AG04450 (cell line): ENCODE measurements at regions not wholly inside any gene's neighbourhood (a gene's known extent, or its start where the extent isn't known, plus 50 kb on each side); places are given as distances from the start of the nearest gene placed in this dataset.
A peak's percentile ranks its signal among the peaks of the same experiment; 100 is the strongest.

Source experiments
- CTCF ChIA-PET: fragments of 300-600, 350-600 bp; formaldehyde crosslinking; extraction: SDS; loops from one replicate; lab custom pipeline; 2022; ENCODE audit warnings: antibody characterized with exemption, inconsistent platforms; lab: Charles Lee
- POLR2A ChIA-PET: fragments of 350-600 bp; formaldehyde crosslinking; extraction: SDS; loops from one replicate; lab custom pipeline; 2021; ENCODE audit warnings: antibody characterized with exemption, inconsistent platforms; lab: Yijun Ruan, JAX
- DNase-seq: peaks from one replicate; pipeline ENCODE4 v3.0.0-alpha.2; 2011; ENCODE audit warnings: low read depth, low spot score
- H3K27ac ChIP-seq: one replicate; pipeline ENCODE4 v1.5.1; 2012; ENCODE audit warnings: low read depth, low read length, control low read depth
- H3K27me3 ChIP-seq: one replicate; pipeline ENCODE4 v1.6.0; 2012; ENCODE audit warnings: low read length; ENCODE audit not compliant: control insufficient read depth, insufficient read depth
- H3K4me3 ChIP-seq: 2 replicates; pipeline ENCODE4 v1.5.1; 2011; ENCODE audit warnings: mild to moderate bottlenecking, low read depth, low read length, control low read depth
- H3K9me3 ChIP-seq: 2 replicates; pipeline ENCODE4 v1.5.1; 2012; ENCODE audit warnings: low read length; ENCODE audit not compliant: control insufficient read depth, insufficient read depth
- CTCF ChIP-seq: IDR thresholded peaks from 2 replicates; pipeline ENCODE4 v1.5.1; 2011; ENCODE audit warnings: low read depth, low read length, control low read depth, inconsistent platforms

GRCh38 chr21:35198565-35198964 lies 149.5 kb upstream of the RUNX1 start:
- Histone ChIP-seq H3K27ac (no peak overlapping the region), H3K4me3 (no peak overlapping the region), H3K9me3 (peaks cover 2% of the 10 kb centered on the region; the same call in 1 of the 2 replicates), H3K27me3 (no peaks in the 10 kb centered on the region)
- ChIA-PET POLR2A (no interaction called here), CTCF (interaction anchor here (1.3 kb wide), 1 partner anchor 641 kb away, joined by 3 read pairs; no protein-coding TSS in a partner anchor)
- no peak for TF ChIP-seq CTCF
- DNase-seq: no peak

- H3K4me3 ChIP-seq: no peak overlapping the region
- CTCF ChIA-PET: interaction anchor here (1.3 kb wide), 1 partner anchor 642 kb away, joined by 3 read pairs; no protein-coding TSS in a partner anchor
- no peaks in the 10 kb centered on the region for H3K27me3 ChIP-seq
- POLR2A ChIA-PET: no interaction called here
- DNase-seq: peak; percentile 70
- H3K27ac ChIP-seq: peak overlapping the region; percentile 49
- TF ChIP-seq CTCF: no peak
- H3K9me3 ChIP-seq: peaks cover 2% of the 10 kb centered on the region; the same call in 1 of the 2 replicates
Observed at GRCh38 chr21:35197992-35198431, 148.9 kb upstream of the RUNX1 start.

GRCh38 chr21:35197191-35197590 lies 148.1 kb upstream of the RUNX1 start:
- Histone ChIP-seq H3K27ac (no peak overlapping the region), H3K27me3 (no peaks in the 10 kb centered on the region), H3K4me3 (no peak overlapping the region), H3K9me3 (peaks cover 2% of the 10 kb centered on the region; the same call in 1 of the 2 replicates)
- DNase-seq: no peak
- TF ChIP-seq CTCF: no peak
- ChIA-PET CTCF (interaction anchor here (0.5 kb wide), 1 partner anchor 37 kb away, joined by 4 read pairs; no protein-coding TSS in a partner anchor), POLR2A (no interaction called here)

- ChIA-PET CTCF (no interaction called here), POLR2A (no interaction called here)
- Histone ChIP-seq H3K4me3 (no peak overlapping the region), H3K27ac (no peak overlapping the region), H3K9me3 (peaks cover 2% of the 10 kb centered on the region; the same call in 1 of the 2 replicates), H3K27me3 (no peaks in the 10 kb centered on the region)
- no peak for TF ChIP-seq CTCF
- DNase-seq: no peak
Observed at GRCh38 chr21:35196128-35196527, 147.0 kb upstream of the RUNX1 start.

- DNase-seq: no peak
- ChIA-PET CTCF (no interaction called here), POLR2A (no interaction called here)
- Histone ChIP-seq H3K9me3 (peaks cover 2% of the 10 kb centered on the region; the same call in 1 of the 2 replicates), H3K27me3 (no peaks in the 10 kb centered on the region), H3K27ac (no peak overlapping the region), H3K4me3 (no peak overlapping the region)
- no peak for TF ChIP-seq CTCF
Observed at GRCh38 chr21:35195232-35195631, 146.1 kb upstream of the RUNX1 start.
